Esophagus muscularis mucosa (tissue), 4 donors: ENCODE measurements at regions not wholly inside any gene's neighbourhood (a gene's known extent, or its start where the extent isn't known, plus 50 kb on each side); places are given as distances from the start of the nearest gene placed in this dataset.

Experiments used
- DNase-seq: peaks from one replicate; pipeline ENCODE4 v3.0.0-alpha.2; 2017; ENCODE audit errors: extremely low spot score
- H3K27ac ChIP-seq, 4 donors: fragments of 200-600 bp; sonication (generic); replicated peaks in 1 of 4; 1 replicate in 3 of 4; 2 replicates in 1 of 4; pipeline ENCODE4 v1.5.1; 2016 to 2019; ENCODE audit warnings: mild to moderate bottlenecking in 1 of 4
- H3K27me3 ChIP-seq, 4 donors: fragments of 200-600 bp; sonication (generic); one replicate each; pipeline versions ENCODE4 v1.5.1 to v1.6.0; 2016 to 2019
- H3K36me3 ChIP-seq, 4 donors: fragments of 200-600 bp; sonication (generic); one replicate each; pipeline ENCODE4 v1.5.1; 2016 to 2019
- H3K4me1 ChIP-seq, 4 donors: fragments of 200-600 bp; sonication (generic); one replicate each; pipeline ENCODE4 v1.5.1; 2016 to 2019
- H3K4me3 ChIP-seq, 4 donors: fragments of 200-600 bp; sonication (generic); 1 replicate in 2 of 4; 2 replicates in 2 of 4; pipeline ENCODE4 v1.5.1; 2016 to 2019; ENCODE audit warnings: mild to moderate bottlenecking in 4 of 4, moderate library complexity in 1 of 4
- H3K9me3 ChIP-seq, 4 donors: fragments of 200-600 bp; sonication (generic); 1 replicate in 3 of 4; 2 replicates in 1 of 4; pipeline ENCODE4 v1.5.1; 2016 to 2019
- CTCF ChIP-seq, 3 experiments: fragments of 200-600 bp in 2 of 3; fragments of 450-650 bp in 1 of 3; sonication (generic) in 2 of 3; IDR thresholded peaks; one replicate each; pipeline ENCODE4 v1.5.1; 2017 to 2019; ENCODE audit warnings: antibody characterized with exemption in 3 of 3, mild to moderate bottlenecking in 2 of 3, moderate library complexity in 1 of 3
- EP300 ChIP-seq: sonication (generic); formaldehyde crosslinking; IDR thresholded peaks from one replicate; pipeline ENCODE4 v1.6.1; 2017; ENCODE audit warnings: antibody characterized with exemption
- POLR2A ChIP-seq: fragments of 450-650 bp; IDR thresholded peaks from one replicate; pipeline ENCODE4 v1.6.1; 2017; ENCODE audit warnings: antibody characterized with exemption, moderate library complexity, mild to moderate bottlenecking, low read depth
- POLR2AphosphoS5 ChIP-seq, 2 donors: sonication (generic); formaldehyde crosslinking; IDR thresholded peaks; one replicate each; pipeline ENCODE4 v1.6.1; 2017; ENCODE audit warnings: antibody characterized with exemption in 2 of 2
- WGBS: methylation state at CpG from one replicate; pipeline ENCODE4 v1.1.5; 2018; 5-methylcytosine and 5-hydroxymethylcytosine counted together
- intact Hi-C: fragments of 100-400 bp; cut with DNase I; formaldehyde crosslinking; loops from one replicate; pipeline ENCODE4 v1.15.1; 2023

GRCh38 chr22:44394246-44395117, 81.7 kb upstream of the SHISAL1 start:
- TF ChIP-seq EP300 (no peak), POLR2AphosphoS5 (IDR thresholded peaks at IDR 0.05) (no peak), POLR2A (no peak), CTCF (IDR thresholded peaks at IDR 0.05) (no peak)
- Histone ChIP-seq H3K27ac (no peak overlapping the region), H3K4me3 (no peak overlapping the region), H3K36me3 (no peaks in the 10 kb centered on the region), H3K27me3 (peaks cover 0 to 7% (median 0%) of the 10 kb centered on the region in 4 donors), H3K9me3 (no peaks in the 10 kb centered on the region), H3K4me1 (peaks cover 0 to 6% (median 0%) of the 10 kb centered on the region in 4 donors)
- WGBS, result 91% methylated on average over 14 of the region's 22 CpGs
- DNase-seq, result no peak
- intact Hi-C loops, result no loop called here

GRCh38 chr22:44393066-44393465, 80.3 kb upstream of the SHISAL1 start:
- no peak for DNase-seq
- Histone ChIP-seq H3K4me3 (no peak overlapping the region), H3K36me3 (no peaks in the 10 kb centered on the region), H3K27me3 (peaks cover 0 to 13% (median 0%) of the 10 kb centered on the region in 4 donors), H3K27ac (no peak overlapping the region), H3K9me3 (no peaks in the 10 kb centered on the region), H3K4me1 (peaks cover 0 to 6% (median 0%) of the 10 kb centered on the region in 4 donors)
- TF ChIP-seq EP300 (no peak), POLR2A (no peak), POLR2AphosphoS5 (IDR thresholded peaks at IDR 0.05) (no peak)
- intact Hi-C loops, result no loop called here
- 86% methylated on average over 8 of the region's 8 CpGs for WGBS

- no peak for DNase-seq
- TF ChIP-seq POLR2AphosphoS5 (IDR thresholded peaks at IDR 0.05) (no peak), POLR2A (no peak), EP300 (no peak), CTCF (IDR thresholded peaks at IDR 0.05) (no peak)
- intact Hi-C loops, result no loop called here
- Histone ChIP-seq H3K36me3 (no peaks in the 10 kb centered on the region), H3K27ac (no peak overlapping the region), H3K4me1 (peaks cover 0 to 6% (median 0%) of the 10 kb centered on the region in 4 donors), H3K9me3 (no peaks in the 10 kb centered on the region), H3K27me3 (peaks cover 0 to 13% (median 0%) of the 10 kb centered on the region in 4 donors), H3K4me3 (no peak overlapping the region)
- no CpG with 5 or more reads among the region's 6 CpGs for WGBS
These were observed 79.7 kb upstream of the SHISAL1 start for GRCh38 chr22:44392446-44392921.

- no peaks in the 10 kb centered on the region for H3K9me3 ChIP-seq
- peaks cover 0 to 6% (median 0%) of the 10 kb centered on the region in 4 donors for H3K4me1 ChIP-seq
- H3K27me3 ChIP-seq, result peaks cover 0 to 11% (median 0%) of the 10 kb centered on the region in 4 donors
- no peaks in the 10 kb centered on the region for H3K36me3 ChIP-seq
- intact Hi-C loops, result no loop called here
- no peak for TF ChIP-seq POLR2A
- TF ChIP-seq POLR2AphosphoS5 (IDR thresholded peaks at IDR 0.05), result no peak
- TF ChIP-seq EP300, result no peak
- TF ChIP-seq CTCF (IDR thresholded peaks at IDR 0.05), result no peak
- DNase-seq, result no peak
- H3K27ac ChIP-seq, result no peak overlapping the region
- 77% methylated on average over 21 of the region's 23 CpGs for WGBS
- H3K4me3 ChIP-seq, result no peak overlapping the region
These were observed 79.0 kb upstream of the SHISAL1 start for GRCh38 chr22:44391481-44392445.

- Histone ChIP-seq H3K9me3 (no peaks in the 10 kb centered on the region), H3K4me1 (peaks cover 0 to 6% (median 0%) of the 10 kb centered on the region in 4 donors), H3K27me3 (peaks cover 0 to 9% (median 0%) of the 10 kb centered on the region in 4 donors), H3K27ac (no peak overlapping the region), H3K36me3 (no peaks in the 10 kb centered on the region), H3K4me3 (no peak overlapping the region)
- intact Hi-C loops, result no loop called here
- WGBS, result 66% methylated on average over 5 of the region's 6 CpGs
- no peak for TF ChIP-seq POLR2A
- no peak for TF ChIP-seq EP300
- no peak for TF ChIP-seq POLR2AphosphoS5 (IDR thresholded peaks at IDR 0.05)
- TF ChIP-seq CTCF (IDR thresholded peaks at IDR 0.05), result no peak
- no peak for DNase-seq
These were observed 78.3 kb upstream of the SHISAL1 start for GRCh38 chr22:44391015-44391414.
